Upper lobe of left lung (tissue), 6 donors: ENCODE measurements at regions not wholly inside any gene's neighbourhood (a gene's known extent, or its start where the extent isn't known, plus 50 kb on each side); places are given as distances from the start of the nearest gene placed in this dataset.

ENCODE experiments used
- ATAC-seq, 2 donors: fragments of 200-7000 bp; cut with Tn5 transposase; one replicate each; pipeline ENCODE4 v1.9.1; 2022; ENCODE audit warnings: mild to moderate bottlenecking in 2 of 2, moderate library complexity in 2 of 2; ENCODE audit not compliant: low FRiP score in 2 of 2
- DNase-seq, 2 donors: peaks; one replicate each; pipeline ENCODE4 v3.0.0-alpha.2; 2019 to 2020
- H3K27ac ChIP-seq, 4 donors: fragments of 200-600 bp; sonication (generic); one replicate each; pipeline ENCODE4 v1.5.1; 2016 to 2019
- H3K27me3 ChIP-seq, 4 donors: fragments of 200-600 bp; sonication (generic); one replicate each; pipeline ENCODE4 v1.5.1; 2017 to 2019
- H3K36me3 ChIP-seq, 4 donors: fragments of 200-600 bp; sonication (generic); one replicate each; pipeline ENCODE4 v1.5.1; 2016 to 2019
- H3K4me1 ChIP-seq, 4 donors: fragments of 200-600 bp; sonication (generic); one replicate each; pipeline ENCODE4 v1.5.1; 2018 to 2019
- H3K4me3 ChIP-seq, 4 donors: fragments of 200-600 bp; sonication (generic); one replicate each; pipeline ENCODE4 v1.5.1; 2017 to 2019; ENCODE audit warnings: mild to moderate bottlenecking in 2 of 4, moderate library complexity in 1 of 4
- H3K9me3 ChIP-seq, 4 donors: fragments of 200-600 bp; sonication (generic); one replicate each; pipeline ENCODE4 v1.5.1; 2018 to 2019
- CTCF ChIP-seq, 6 experiments: fragments of 450-650 bp in 4 of 6; fragments of 200-600 bp in 2 of 6; sonication (generic) in 2 of 6; IDR thresholded peaks; one replicate each; pipeline ENCODE4 v1.5.1; 2016 to 2019; ENCODE audit warnings: antibody characterized with exemption in 6 of 6
- EP300 ChIP-seq, 4 donors: sonication (generic); formaldehyde crosslinking; IDR thresholded peaks; one replicate each; pipeline ENCODE4 v1.5.1; 2017; ENCODE audit warnings: antibody characterized with exemption in 4 of 4, control low read depth in 2 of 4
- POLR2A ChIP-seq, 4 donors: fragments of 450-650 bp; IDR thresholded peaks; one replicate each; pipeline ENCODE4 v1.5.1; 2016 to 2017; ENCODE audit warnings: antibody characterized with exemption in 4 of 4, mild to moderate bottlenecking in 2 of 4
- POLR2AphosphoS5 ChIP-seq, 2 donors: sonication (generic); formaldehyde crosslinking; IDR thresholded peaks; one replicate each; pipeline ENCODE4 v1.5.1; 2017; ENCODE audit warnings: antibody characterized with exemption in 2 of 2
- WGBS, 2 donors: methylation state at CpG; one replicate each; pipeline ENCODE4 v1.1.5; 2017 to 2018; 5-methylcytosine and 5-hydroxymethylcytosine counted together
- donor health status: DM: no; HTN: no; CAD: no; lungs with moderate emphysema.
- donor health status: DM: no; HTN: yes; CAD: no; lungs with severe emphysema.

GRCh38 chr12:47412601-47413236, 293.1 kb downstream of the RPAP3 start:
- no peaks in the 10 kb centered on the region for H3K9me3 ChIP-seq
- WGBS, 2 donors: 80 to 94% methylated on average over 3 of the region's 3 CpGs
- no peaks in the 10 kb centered on the region for H3K27me3 ChIP-seq
- no peaks in the 10 kb centered on the region for H3K36me3 ChIP-seq
- no peak overlapping the region for H3K4me3 ChIP-seq
- ATAC-seq (no peak), DNase-seq (no peak)
- no peak overlapping the region for H3K27ac ChIP-seq
- H3K4me1 ChIP-seq: peaks cover 0 to 8% (median 2%) of the 10 kb centered on the region in 4 donors
- TF ChIP-seq POLR2AphosphoS5 (IDR thresholded peaks at IDR 0.05): no peak
- no peak for TF ChIP-seq CTCF (IDR thresholded peaks at IDR 0.05)
- TF ChIP-seq EP300 (IDR thresholded peaks at IDR 0.05): no peak
- TF ChIP-seq POLR2A (IDR thresholded peaks at IDR 0.05): no peak

- Histone ChIP-seq H3K36me3 (no peaks in the 10 kb centered on the region), H3K4me1 (peaks cover 0 to 13% (median 9%) of the 10 kb centered on the region in 4 donors), H3K27ac (no peak overlapping the region), H3K27me3 (no peaks in the 10 kb centered on the region), H3K4me3 (no peak overlapping the region), H3K9me3 (no peaks in the 10 kb centered on the region)
- no peak for DNase-seq
- TF ChIP-seq CTCF (IDR thresholded peaks at IDR 0.05): no peak
- TF ChIP-seq EP300 (IDR thresholded peaks at IDR 0.05): no peak
- no peak for TF ChIP-seq POLR2AphosphoS5 (IDR thresholded peaks at IDR 0.05)
- TF ChIP-seq POLR2A (IDR thresholded peaks at IDR 0.05): no peak
- no peak for ATAC-seq
These were observed 293.9 kb downstream of the RPAP3 start for GRCh38 chr12:47411966-47412365.

- TF ChIP-seq EP300 (IDR thresholded peaks at IDR 0.05): no peak
- no peak for TF ChIP-seq POLR2AphosphoS5 (IDR thresholded peaks at IDR 0.05)
- no peak for TF ChIP-seq CTCF (IDR thresholded peaks at IDR 0.05)
- no peak for TF ChIP-seq POLR2A (IDR thresholded peaks at IDR 0.05)
- Histone ChIP-seq H3K4me1 (peaks cover 0 to 13% (median 10%) of the 10 kb centered on the region in 4 donors), H3K27ac (no peak overlapping the region), H3K27me3 (no peaks in the 10 kb centered on the region), H3K36me3 (no peaks in the 10 kb centered on the region), H3K9me3 (no peaks in the 10 kb centered on the region), H3K4me3 (no peak overlapping the region)
- 88 to 90% methylated on average over 3 of the region's 3 CpGs for WGBS, 2 donors
- ATAC-seq (no peak), DNase-seq (no peak)
These were observed 295.0 kb downstream of the RPAP3 start for GRCh38 chr12:47410862-47411261.

GRCh38 chr12:47410383-47410782, 295.4 kb downstream of the RPAP3 start:
- no peaks in the 10 kb centered on the region for H3K27me3 ChIP-seq
- no peaks in the 10 kb centered on the region for H3K9me3 ChIP-seq
- H3K4me1 ChIP-seq: peaks cover 0 to 13% (median 10%) of the 10 kb centered on the region in 4 donors
- H3K36me3 ChIP-seq: no peaks in the 10 kb centered on the region
- no peak for DNase-seq
- TF ChIP-seq POLR2A (IDR thresholded peaks at IDR 0.05) (no peak), CTCF (IDR thresholded peaks at IDR 0.05) (no peak), POLR2AphosphoS5 (IDR thresholded peaks at IDR 0.05) (no peak), EP300 (IDR thresholded peaks at IDR 0.05) (no peak)
- no peak overlapping the region for H3K4me3 ChIP-seq
- H3K27ac ChIP-seq: no peak overlapping the region
- no peak for ATAC-seq

GRCh38 chr12:47409310-47409987, 296.4 kb downstream of the RPAP3 start:
- TF ChIP-seq CTCF (IDR thresholded peaks at IDR 0.05) (no peak), EP300 (IDR thresholded peaks at IDR 0.05) (no peak), POLR2A (IDR thresholded peaks at IDR 0.05) (no peak), POLR2AphosphoS5 (IDR thresholded peaks at IDR 0.05) (no peak)
- WGBS, 2 donors: 79 to 85% methylated on average over 4 of the region's 4 CpGs
- Histone ChIP-seq H3K4me1 (peaks cover 0 to 13% (median 10%) of the 10 kb centered on the region in 4 donors), H3K4me3 (no peak overlapping the region), H3K27me3 (no peaks in the 10 kb centered on the region), H3K27ac (no peak overlapping the region), H3K9me3 (no peaks in the 10 kb centered on the region), H3K36me3 (no peaks in the 10 kb centered on the region)
- no peak for DNase-seq
- ATAC-seq: no peak
